Left ventricle myocardium inferior (tissue), 1 donor: ENCODE measurements at regions not wholly inside any gene's neighbourhood (a gene's known extent, or its start where the extent isn't known, plus 50 kb on each side); places are given as distances from the start of the nearest gene placed in this dataset.
"Not testable (repeated sequence)": the region's sequence is repeated elsewhere in the genome, so short reads cannot be mapped to it uniquely, and the experiment has no call there.

Experiments
- DNase-seq: peaks from one replicate; pipeline ENCODE4 v3.0.0-alpha.2; 2020
- H3K27ac ChIP-seq: fragments of 200-600 bp; replicated peaks from 2 replicates; pipeline ENCODE4 v1.8.0; 2021
- H3K27me3 ChIP-seq: fragments of 200-600 bp; 2 replicates; pipeline ENCODE4 v1.8.0; 2021; ENCODE audit warnings: low read depth
- H3K36me3 ChIP-seq: fragments of 200-600 bp; 2 replicates; pipeline ENCODE4 v1.8.0; 2021
- H3K4me1 ChIP-seq: fragments of 200-600 bp; 2 replicates; pipeline ENCODE4 v1.8.0; 2021
- H3K4me3 ChIP-seq: fragments of 200-600 bp; 2 replicates; pipeline ENCODE4 v1.8.0; 2021; ENCODE audit warnings: mild to moderate bottlenecking, moderate library complexity
- H3K9me3 ChIP-seq: fragments of 200-600 bp; replicated peaks from 2 replicates; pipeline ENCODE4 v1.8.0; 2021
- CTCF ChIP-seq: fragments of 200-600 bp; IDR thresholded peaks from 2 replicates; pipeline ENCODE4 v1.8.0; 2021; ENCODE audit warnings: antibody characterized with exemption, mild to moderate bottlenecking, borderline replicate concordance
- intact Hi-C: fragments of 100-400 bp; cut with micrococcal nuclease; formaldehyde crosslinking; loops from one replicate; pipeline ENCODE4 v1.11.0; 2022
- donor health status: DM: no; HTN: yes; CAD: no; lungs with severe emphysema.

- TF ChIP-seq CTCF = no peak
Observed at GRCh38 chr6:74891349-74891831, 314.5 kb downstream of the COL12A1 start.

GRCh38 chr6:74889635-74890034, 316.2 kb downstream of the COL12A1 start:
- no peak for TF ChIP-seq CTCF
- H3K9me3 ChIP-seq = peaks cover 11% of the 10 kb centered on the region
- H3K27me3 ChIP-seq = no peaks in the 10 kb centered on the region
- H3K36me3 ChIP-seq = no peaks in the 10 kb centered on the region
- no peak overlapping the region for H3K27ac ChIP-seq
- DNase-seq = no peak
- intact Hi-C loops = no loop called here
- no peak overlapping the region for H3K4me3 ChIP-seq
- H3K4me1 ChIP-seq = peaks cover 9% of the 10 kb centered on the region

More at GRCh38 chr6:74891349-74891831, 314.5 kb downstream of the COL12A1 start:
- Histone ChIP-seq H3K27ac (peak overlapping the region; percentile 62), H3K36me3 (no peaks in the 10 kb centered on the region), H3K4me3 (no peak overlapping the region), H3K4me1 (peaks cover 9% of the 10 kb centered on the region), H3K9me3 (peaks cover 27% of the 10 kb centered on the region), H3K27me3 (no peaks in the 10 kb centered on the region)
- DNase-seq = peak; percentile 22
- intact Hi-C loops = no loop called here

- H3K27me3 ChIP-seq, H3K27ac ChIP-seq, H3K4me3 ChIP-seq, DNase-seq, H3K4me1 ChIP-seq, H3K36me3 ChIP-seq, intact Hi-C loops: not testable (repeated sequence)
- H3K9me3 ChIP-seq = peaks cover 13% of the 10 kb centered on the region
Observed at GRCh38 chr6:74888741-74889140, 317.1 kb downstream of the COL12A1 start.

GRCh38 chr6:74879976-74880375, 325.9 kb downstream of the COL12A1 start:
- no peaks in the 10 kb centered on the region for H3K4me1 ChIP-seq
- H3K36me3 ChIP-seq = no peaks in the 10 kb centered on the region
- H3K27me3 ChIP-seq = no peaks in the 10 kb centered on the region
- H3K9me3 ChIP-seq = peaks cover 21% of the 10 kb centered on the region
- intact Hi-C loops = no loop called here
- no peak overlapping the region for H3K4me3 ChIP-seq
- no peak for TF ChIP-seq CTCF
- DNase-seq = no peak
- H3K27ac ChIP-seq = peak overlapping the region; percentile 19

- Histone ChIP-seq H3K4me1 (no peaks in the 10 kb centered on the region), H3K9me3 (peaks cover 15% of the 10 kb centered on the region), H3K27me3 (no peaks in the 10 kb centered on the region), H3K36me3 (no peaks in the 10 kb centered on the region), H3K4me3 (no peak overlapping the region), H3K27ac (peak overlapping the region; percentile 19)
- intact Hi-C loops = no loop called here
- DNase-seq = no peak
- TF ChIP-seq CTCF = no peak
Observed at GRCh38 chr6:74879234-74879633, 326.6 kb downstream of the COL12A1 start.

GRCh38 chr6:74875193-74875592, 330.7 kb downstream of the COL12A1 start:
- no peaks in the 10 kb centered on the region for H3K4me1 ChIP-seq
- H3K9me3 ChIP-seq = peaks cover 10% of the 10 kb centered on the region
- no peaks in the 10 kb centered on the region for H3K36me3 ChIP-seq
- no peak overlapping the region for H3K27ac ChIP-seq
- intact Hi-C loops = no loop called here
- no peaks in the 10 kb centered on the region for H3K27me3 ChIP-seq
- DNase-seq = no peak
- TF ChIP-seq CTCF = no peak
- H3K4me3 ChIP-seq = no peak overlapping the region
